Psoas muscle (tissue), 7 donors: ENCODE measurements at regions not wholly inside any gene's neighbourhood (a gene's known extent, or its start where the extent isn't known, plus 50 kb on each side); places are given as distances from the start of the nearest gene placed in this dataset.

ENCODE experiments used
- ATAC-seq, 4 donors: fragments of 200-7000 bp; cut with Tn5 transposase; one replicate each; pipeline ENCODE4 v1.9.1; 2020; ENCODE audit warnings: moderate library complexity in 3 of 4, mild to moderate bottlenecking in 2 of 4
- DNase-seq, 2 donors: peaks; one replicate each; pipeline ENCODE4 v3.0.0-alpha.2; 2020
- H3K27ac ChIP-seq: fragments of 200-600 bp; one replicate; pipeline ENCODE4 v1.8.0; 2022
- H3K27me3 ChIP-seq, 3 donors: fragments of 200-600 bp in 1 of 3; one replicate each; pipeline versions ENCODE4 v1.6.1 to v1.8.0; 2013 to 2022; ENCODE audit warnings: low read length in 2 of 3, mild to moderate bottlenecking in 2 of 3, moderate library complexity in 1 of 3; ENCODE audit not compliant: insufficient read depth in 3 of 3
- H3K36me3 ChIP-seq, 2 donors: fragments of 200-600 bp in 1 of 2; one replicate each; pipeline versions ENCODE4 v1.6.1 to v1.8.0; 2013 to 2022; ENCODE audit warnings: low read depth in 1 of 2, mild to moderate bottlenecking in 1 of 2, moderate library complexity in 1 of 2; ENCODE audit not compliant: insufficient read depth in 1 of 2
- H3K4me1 ChIP-seq: fragments of 200-600 bp; one replicate; pipeline ENCODE4 v1.8.0; 2022
- H3K4me3 ChIP-seq: fragments of 200-600 bp; one replicate; pipeline ENCODE4 v1.8.0; 2022; ENCODE audit warnings: mild to moderate bottlenecking
- H3K9me3 ChIP-seq: fragments of 200-600 bp; one replicate; pipeline ENCODE4 v1.8.0; 2022
- CTCF ChIP-seq: fragments of 200-600 bp; IDR thresholded peaks from one replicate; pipeline ENCODE4 v1.8.0; 2022; ENCODE audit warnings: antibody characterized with exemption
- WGBS, 3 donors: extraction: QIAGEN DNeasy Blood & Tissue Kit; methylation state at CpG; one replicate each; pipeline versions ENCODE4 v1.1.6 to v1.1.7; 2013; 5-methylcytosine and 5-hydroxymethylcytosine counted together
- intact Hi-C, 2 donors: fragments of 100-400 bp; cut with DNase I; formaldehyde crosslinking; loops; one replicate each; pipeline versions ENCODE4 v1.11.0 to v1.14.2; 2022
- donor health status: healthy with polysubstance abuse.
- donor health status: DM: no; HTN: no; CAD: no; lungs with moderate emphysema.
- donor health status: Bipolar disorder and iron deficiency.
- donor health status: healthy.
- donor health status: DM: yes; HTN: yes; CAD: no.
- donor health status: DM: no; HTN: no; CAD: no.
- donor health status: DM: yes; HTN: yes; CAD: no.

- H3K27ac ChIP-seq, result no peak overlapping the region
- DNase-seq (no peak), ATAC-seq (no peak)
- WGBS, 3 donors, result 87 to 95% (median 89%) methylated on average over 5 of the region's 5 CpGs
- H3K4me1 ChIP-seq, result no peaks in the 10 kb centered on the region
- no peak for TF ChIP-seq CTCF
- no peak overlapping the region for H3K4me3 ChIP-seq
- intact Hi-C loops, result no loop called here
- H3K27me3 ChIP-seq, result peaks cover 0 to 8% (median 0%) of the 10 kb centered on the region in 3 donors
- no peaks in the 10 kb centered on the region for H3K36me3 ChIP-seq
- no peaks in the 10 kb centered on the region for H3K9me3 ChIP-seq
These were observed 161.4 kb upstream of the DIO3 start for GRCh38 chr14:101399737-101400517.

GRCh38 chr14:101400830-101401229 is 160.5 kb upstream of the DIO3 start:
- Histone ChIP-seq H3K4me3 (no peak overlapping the region), H3K36me3 (no peaks in the 10 kb centered on the region), H3K9me3 (no peaks in the 10 kb centered on the region), H3K27ac (no peak overlapping the region), H3K27me3 (peaks cover 0 to 4% (median 0%) of the 10 kb centered on the region in 3 donors), H3K4me1 (no peaks in the 10 kb centered on the region)
- intact Hi-C loops, result no loop called here
- no peak for DNase-seq
- TF ChIP-seq CTCF, result no peak
- ATAC-seq, result no peak
- WGBS, 3 donors, result 43 to 51% (median 48%) methylated on average over 11 of the region's 11 CpGs

GRCh38 chr14:101402936-101403660 is 158.2 kb upstream of the DIO3 start:
- H3K4me1 ChIP-seq, result no peaks in the 10 kb centered on the region
- peaks cover 0 to 4% (median 1%) of the 10 kb centered on the region in 3 donors for H3K27me3 ChIP-seq
- WGBS, 3 donors, result 66 to 81% (median 77%) methylated on average over 23 of the region's 23 CpGs
- H3K4me3 ChIP-seq, result no peak overlapping the region
- intact Hi-C loops, result no loop called here
- H3K27ac ChIP-seq, result no peak overlapping the region
- ATAC-seq, result no peak
- H3K36me3 ChIP-seq, result no peaks in the 10 kb centered on the region
- H3K9me3 ChIP-seq, result no peaks in the 10 kb centered on the region
- no peak for TF ChIP-seq CTCF
- DNase-seq, result no peak

GRCh38 chr14:101404426-101405170 is 156.7 kb upstream of the DIO3 start:
- Histone ChIP-seq H3K27ac (no peak overlapping the region), H3K36me3 (no peaks in the 10 kb centered on the region), H3K4me3 (no peak overlapping the region), H3K4me1 (no peaks in the 10 kb centered on the region), H3K9me3 (no peaks in the 10 kb centered on the region), H3K27me3 (peaks cover 0 to 3% (median 0%) of the 10 kb centered on the region in 3 donors)
- intact Hi-C loops, result no loop called here
- no peak for TF ChIP-seq CTCF
- DNase-seq (no peak), ATAC-seq (no peak)
- WGBS, 3 donors, result 50 to 70% (median 51%) methylated on average over 11 of the region's 11 CpGs
